Natural killer cell (primary cell): ENCODE measurements at regions not wholly inside any gene's neighbourhood (a gene's known extent, or its start where the extent isn't known, plus 50 kb on each side); places are given as distances from the start of the nearest gene placed in this dataset.

Experiments
- ATAC-seq, 3 donors: fragments of 150-1000 bp in 2 of 3; fragments of 200-7000 bp in 1 of 3; cut with Tn5 transposase; 1 replicate in 1 of 3; 2 replicates in 2 of 3; pipeline ENCODE4 v1.10.0; 2021; ENCODE audit warnings: mild to moderate bottlenecking in 2 of 3, moderate library complexity in 2 of 3
- DNase-seq, 2 donors: peaks; one replicate each; pipeline versions ENCODE4 v3.0.0 to v3.0.0-alpha.2; 2013 to 2021; ENCODE audit warnings: mixed read lengths in 1 of 2
- H3K27ac ChIP-seq: one replicate; pipeline ENCODE4 v1.5.1; 2013; ENCODE audit warnings: mild to moderate bottlenecking, low read length
- H3K27me3 ChIP-seq: one replicate; pipeline ENCODE4 v1.6.1; 2013; ENCODE audit warnings: low read length; ENCODE audit not compliant: control insufficient read depth, insufficient read depth
- H3K36me3 ChIP-seq: one replicate; pipeline ENCODE4 v1.6.1; 2013; ENCODE audit warnings: low read length; ENCODE audit not compliant: control insufficient read depth, insufficient read depth
- H3K4me1 ChIP-seq: one replicate; pipeline ENCODE4 v1.6.1; 2013; ENCODE audit warnings: low read length; ENCODE audit not compliant: control insufficient read depth, insufficient read depth
- H3K4me3 ChIP-seq: one replicate; pipeline ENCODE4 v1.5.1; 2013; ENCODE audit warnings: low read length
- H3K9me3 ChIP-seq: one replicate; pipeline ENCODE4 v1.6.1; 2013; ENCODE audit warnings: low read length; ENCODE audit not compliant: control insufficient read depth, insufficient read depth
- H3K27ac Mint-ChIP-seq, 2 donors: one replicate each; pipeline ENCODE4 v1.8.0; 2022; ENCODE audit warnings: mild to moderate bottlenecking in 2 of 2, mixed read lengths in 2 of 2, moderate library complexity in 1 of 2
- H3K27me3 Mint-ChIP-seq, 2 donors: one replicate each; pipeline ENCODE4 v1.8.0; 2022; ENCODE audit warnings: low read depth in 2 of 2, mixed read lengths in 2 of 2
- H3K36me3 Mint-ChIP-seq: one replicate; pipeline ENCODE4 v1.8.0; 2022; ENCODE audit warnings: mixed read lengths
- H3K4me1 Mint-ChIP-seq, 2 donors: one replicate each; pipeline ENCODE4 v1.8.0; 2022; ENCODE audit warnings: mixed read lengths in 2 of 2
- H3K4me3 Mint-ChIP-seq: one replicate; pipeline ENCODE4 v1.8.0; 2022; ENCODE audit warnings: mild to moderate bottlenecking, moderate library complexity, mixed read lengths
- H3K9me3 Mint-ChIP-seq, 2 donors: one replicate each; pipeline ENCODE4 v1.8.0; 2022; ENCODE audit warnings: mixed read lengths in 2 of 2
- WGBS: methylation state at CpG from one replicate; pipeline ENCODE4 v1.1.7; 2013; ENCODE audit warnings: missing lambda C conversion rate; ENCODE audit not compliant: insufficient coverage; 5-methylcytosine and 5-hydroxymethylcytosine counted together
- intact Hi-C: fragments of 100-400 bp; cut with micrococcal nuclease; formaldehyde crosslinking; loops from one replicate; pipeline ENCODE4 v1.14.2; 2022
- TF ChIP-seq, protein P1 (sequence below): fragments of 200-600 bp; IDR thresholded peaks from one replicate; pipeline ENCODE4 v1.8.0; 2022; ENCODE audit warnings: antibody characterized with exemption

DNA sequence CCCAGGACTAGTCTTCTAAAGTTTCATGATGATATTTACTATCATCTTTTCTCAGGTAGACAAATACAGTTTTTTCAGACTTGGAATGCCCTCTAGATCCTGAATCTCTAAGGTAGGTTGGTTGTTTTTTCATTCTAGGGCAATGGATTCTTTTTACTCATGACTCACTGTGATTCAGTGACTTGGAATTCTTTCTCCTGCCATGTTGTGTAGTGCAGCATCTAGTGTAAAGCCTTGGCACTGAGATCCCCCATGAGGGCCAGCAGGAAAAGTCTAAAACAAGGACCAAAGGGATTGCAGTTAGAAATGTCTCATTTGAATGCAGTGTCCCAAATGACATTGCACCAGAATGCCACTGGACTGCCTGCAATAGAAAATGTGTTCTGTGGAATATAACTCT lies 430.4 kb downstream of the NEBL start:
- H3K4me3 ChIP-seq = no peak overlapping the region
- no peaks in the 10 kb centered on the region for H3K9me3 ChIP-seq
- Mint-ChIP-seq H3K4me3 (no peak overlapping the region), H3K27me3 (no peaks in the 10 kb centered on the region), H3K9me3 (peaks cover 0 to 4% of the 10 kb centered on the region in 2 donors), H3K27ac (no peak overlapping the region), H3K4me1 (peaks cover 0 to 4% of the 10 kb centered on the region in 2 donors), H3K36me3 (peaks cover 14% of the 10 kb centered on the region)
- H3K27me3 ChIP-seq = no peaks in the 10 kb centered on the region
- TF ChIP-seq, protein P1, sequence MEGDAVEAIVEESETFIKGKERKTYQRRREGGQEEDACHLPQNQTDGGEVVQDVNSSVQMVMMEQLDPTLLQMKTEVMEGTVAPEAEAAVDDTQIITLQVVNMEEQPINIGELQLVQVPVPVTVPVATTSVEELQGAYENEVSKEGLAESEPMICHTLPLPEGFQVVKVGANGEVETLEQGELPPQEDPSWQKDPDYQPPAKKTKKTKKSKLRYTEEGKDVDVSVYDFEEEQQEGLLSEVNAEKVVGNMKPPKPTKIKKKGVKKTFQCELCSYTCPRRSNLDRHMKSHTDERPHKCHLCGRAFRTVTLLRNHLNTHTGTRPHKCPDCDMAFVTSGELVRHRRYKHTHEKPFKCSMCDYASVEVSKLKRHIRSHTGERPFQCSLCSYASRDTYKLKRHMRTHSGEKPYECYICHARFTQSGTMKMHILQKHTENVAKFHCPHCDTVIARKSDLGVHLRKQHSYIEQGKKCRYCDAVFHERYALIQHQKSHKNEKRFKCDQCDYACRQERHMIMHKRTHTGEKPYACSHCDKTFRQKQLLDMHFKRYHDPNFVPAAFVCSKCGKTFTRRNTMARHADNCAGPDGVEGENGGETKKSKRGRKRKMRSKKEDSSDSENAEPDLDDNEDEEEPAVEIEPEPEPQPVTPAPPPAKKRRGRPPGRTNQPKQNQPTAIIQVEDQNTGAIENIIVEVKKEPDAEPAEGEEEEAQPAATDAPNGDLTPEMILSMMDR = no peak
- no peaks in the 10 kb centered on the region for H3K4me1 ChIP-seq
- H3K36me3 ChIP-seq = no peaks in the 10 kb centered on the region
- intact Hi-C loops = no loop called here
- ATAC-seq = no peak
- no peak for DNase-seq
- H3K27ac ChIP-seq = no peak overlapping the region

DNA sequence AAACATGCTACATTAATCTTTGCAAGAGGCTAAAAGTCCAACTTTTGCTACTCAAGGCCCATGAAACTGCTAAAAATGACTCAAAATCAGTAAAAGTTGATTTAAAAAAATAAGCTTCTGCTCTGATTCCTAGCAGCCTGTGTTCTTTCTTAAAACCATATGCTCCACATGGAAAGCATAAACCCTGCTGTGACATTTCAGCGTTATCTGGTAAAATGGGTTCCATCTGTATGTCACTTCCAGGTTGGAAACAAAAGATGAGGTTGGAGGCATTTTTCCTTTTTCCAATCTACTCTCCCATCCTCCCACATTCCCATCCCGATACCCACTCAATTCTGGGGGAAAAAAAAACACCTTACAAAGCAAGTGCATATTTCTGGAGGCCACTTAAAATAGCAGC lies 439.5 kb downstream of the NEBL start:
- H3K27ac ChIP-seq = no peak overlapping the region
- no peaks in the 10 kb centered on the region for H3K27me3 ChIP-seq
- Mint-ChIP-seq H3K4me3 (no peak overlapping the region), H3K36me3 (no peaks in the 10 kb centered on the region), H3K9me3 (peaks cover 0 to 3% of the 10 kb centered on the region in 2 donors), H3K4me1 (peaks cover 7 to 8% of the 10 kb centered on the region in 2 donors), H3K27ac (no peak overlapping the region), H3K27me3 (no peaks in the 10 kb centered on the region)
- intact Hi-C loops = no loop called here
- TF ChIP-seq, protein P1 = no peak
- DNase-seq (no peak), ATAC-seq (no peak)
- no peak overlapping the region for H3K4me3 ChIP-seq
- no peaks in the 10 kb centered on the region for H3K36me3 ChIP-seq
- H3K9me3 ChIP-seq = no peaks in the 10 kb centered on the region
- H3K4me1 ChIP-seq = no peaks in the 10 kb centered on the region
- WGBS = 78% methylated on average over 2 of the region's 2 CpGs

DNA sequence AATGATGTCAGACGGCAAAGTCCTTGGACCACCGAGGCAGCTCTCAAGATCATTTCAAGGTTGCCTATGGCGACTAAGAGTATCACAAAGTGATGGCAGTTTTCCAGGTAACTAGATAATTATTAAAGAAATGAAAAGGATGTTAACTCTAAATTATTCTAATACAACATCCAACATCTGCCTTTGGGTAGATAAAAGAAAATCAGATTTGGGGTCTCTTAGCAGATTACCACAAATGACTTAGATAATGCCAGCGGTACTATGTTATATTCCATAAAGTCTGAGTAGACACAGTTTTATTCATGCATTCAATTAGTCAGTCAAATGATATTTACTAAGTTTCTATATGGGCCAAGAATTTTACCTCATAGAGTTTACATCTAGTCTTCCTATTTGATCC lies 441.3 kb downstream of the NEBL start:
- intact Hi-C loops = no loop called here
- H3K9me3 Mint-ChIP-seq = no peaks in the 10 kb centered on the region
- DNase-seq = no peak
- H3K36me3 Mint-ChIP-seq = no peaks in the 10 kb centered on the region
- no peak overlapping the region for H3K4me3 Mint-ChIP-seq
- H3K27ac Mint-ChIP-seq = no peak overlapping the region
- no peak for ATAC-seq
- H3K4me3 ChIP-seq = no peak overlapping the region
- H3K27ac ChIP-seq = no peak overlapping the region
- 92% methylated on average over 3 of the region's 4 CpGs for WGBS
- H3K9me3 ChIP-seq = no peaks in the 10 kb centered on the region
- no peaks in the 10 kb centered on the region for H3K27me3 Mint-ChIP-seq
- no peaks in the 10 kb centered on the region for H3K36me3 ChIP-seq
- H3K27me3 ChIP-seq = no peaks in the 10 kb centered on the region
- H3K4me1 ChIP-seq = no peaks in the 10 kb centered on the region
- TF ChIP-seq, protein P1 = no peak
- H3K4me1 Mint-ChIP-seq = peaks cover 7 to 8% of the 10 kb centered on the region in 2 donors

DNA sequence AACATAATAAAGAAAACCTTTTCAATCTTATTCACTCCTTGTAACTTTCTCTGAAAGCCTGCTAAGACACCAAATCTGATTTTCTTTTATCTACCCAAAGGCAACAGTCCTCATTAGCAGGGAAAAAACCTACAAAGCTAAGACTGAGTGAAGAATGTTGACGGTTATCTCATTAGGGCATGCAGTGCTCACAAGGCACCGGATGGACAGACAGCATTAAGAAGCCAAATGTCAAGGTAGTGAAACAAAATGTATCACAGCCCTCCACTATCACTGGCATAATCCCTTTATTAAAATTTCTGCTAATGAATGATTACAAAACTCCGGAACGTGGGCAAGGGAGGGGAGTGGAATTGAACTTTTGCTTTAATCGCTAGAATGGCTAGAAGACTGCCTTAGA lies 442.8 kb downstream of the NEBL start:
- TF ChIP-seq, protein P1 = no peak
- intact Hi-C loops = no loop called here
- Mint-ChIP-seq H3K27me3 (no peaks in the 10 kb centered on the region), H3K36me3 (no peaks in the 10 kb centered on the region), H3K4me1 (peaks cover 7 to 8% of the 10 kb centered on the region in 2 donors), H3K9me3 (peaks cover 0 to 2% of the 10 kb centered on the region in 2 donors), H3K4me3 (no peak overlapping the region), H3K27ac (no peak overlapping the region)
- H3K27me3 ChIP-seq = no peaks in the 10 kb centered on the region
- ATAC-seq (no peak), DNase-seq (no peak)
- no peaks in the 10 kb centered on the region for H3K4me1 ChIP-seq
- H3K9me3 ChIP-seq = no peaks in the 10 kb centered on the region
- H3K27ac ChIP-seq = no peak overlapping the region
- 93% methylated on average over 2 of the region's 5 CpGs for WGBS
- no peaks in the 10 kb centered on the region for H3K36me3 ChIP-seq
- no peak overlapping the region for H3K4me3 ChIP-seq
